Stomach (tissue), 4 donors: ENCODE measurements at regions not wholly inside any gene's neighbourhood (a gene's known extent, or its start where the extent isn't known, plus 50 kb on each side); places are given as distances from the start of the nearest gene placed in this dataset.

Experiments used
- CTCF ChIP-seq, 7 experiments: fragments of 450-650 bp in 4 of 7; fragments of 200-600 bp in 3 of 7; sonication (generic) in 3 of 7; IDR thresholded peaks; one replicate each; pipeline ENCODE4 v1.5.1; 2016 to 2019; ENCODE audit warnings: antibody characterized with exemption in 7 of 7, control low read depth in 2 of 7, mild to moderate bottlenecking in 1 of 7
- EP300 ChIP-seq: sonication (generic); formaldehyde crosslinking; IDR thresholded peaks from one replicate; pipeline ENCODE4 v1.6.1; 2017; ENCODE audit warnings: antibody characterized with exemption
- POLR2A ChIP-seq, 4 donors: fragments of 450-650 bp; IDR thresholded peaks; one replicate each; pipeline ENCODE4 v1.6.1; 2016; ENCODE audit warnings: antibody characterized with exemption in 4 of 4, control low read depth in 2 of 4, mild to moderate bottlenecking in 1 of 4, moderate library complexity in 1 of 4
- POLR2AphosphoS5 ChIP-seq, 3 donors: sonication (generic); formaldehyde crosslinking; IDR thresholded peaks; one replicate each; pipeline ENCODE4 v1.6.1; 2016; ENCODE audit warnings: antibody characterized with exemption in 3 of 3

DNA sequence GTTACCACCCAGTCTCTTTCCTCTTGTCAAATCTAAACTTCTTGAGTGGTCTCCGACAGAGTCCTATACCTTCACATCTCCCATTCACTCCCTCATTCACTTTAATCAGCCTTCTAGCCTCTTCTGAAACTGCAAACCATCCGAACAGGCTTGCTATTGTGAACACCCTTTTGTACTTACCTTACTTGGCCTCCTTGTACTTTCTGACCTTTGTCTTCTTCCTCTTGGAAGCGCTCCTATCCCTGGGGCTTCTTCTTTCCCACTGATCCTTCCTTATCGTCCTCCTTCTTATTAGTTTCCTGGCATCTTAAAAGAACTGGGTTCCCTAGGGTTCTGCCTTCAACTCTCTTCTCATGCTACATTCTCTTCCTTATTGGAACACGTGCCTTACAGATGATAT, 76.9 kb upstream of the HIF1A start:
- TF ChIP-seq CTCF (IDR thresholded peaks at IDR 0.05) (no peak), POLR2A (IDR thresholded peaks at IDR 0.05) (no peak), POLR2AphosphoS5 (IDR thresholded peaks at IDR 0.05) (no peak), EP300 (no peak)
